Transverse colon (tissue), 4 donors: ENCODE measurements at regions not wholly inside any gene's neighbourhood (a gene's known extent, or its start where the extent isn't known, plus 50 kb on each side); places are given as distances from the start of the nearest gene placed in this dataset.

Experiments used
- DNase-seq: peaks from one replicate; pipeline ENCODE4 v3.0.0-alpha.2; 2019
- H3K27ac ChIP-seq, 4 donors: fragments of 200-600 bp; sonication (generic); 2 replicates each; pipeline ENCODE4 v1.5.1; 2016 to 2018; ENCODE audit warnings: inconsistent platforms in 4 of 4
- H3K27me3 ChIP-seq: fragments of 200-600 bp; sonication (generic); 2 replicates; pipeline ENCODE4 v1.5.1; 2017; ENCODE audit warnings: inconsistent platforms
- H3K36me3 ChIP-seq, 4 donors: fragments of 200-600 bp; sonication (generic); 2 replicates each; pipeline ENCODE4 v1.5.1; 2017 to 2019; ENCODE audit warnings: inconsistent platforms in 4 of 4
- H3K4me1 ChIP-seq, 4 donors: fragments of 200-600 bp; sonication (generic); 2 replicates each; pipeline ENCODE4 v1.5.1; 2017 to 2020; ENCODE audit warnings: inconsistent platforms in 4 of 4
- H3K4me3 ChIP-seq, 4 donors: fragments of 200-600 bp; sonication (generic); 1 replicate in 1 of 4; 2 replicates in 3 of 4; pipeline versions ENCODE4 v1.5.1 to v1.6.1; 2017 to 2019; ENCODE audit warnings: inconsistent platforms in 4 of 4
- H3K9me3 ChIP-seq, 2 donors: fragments of 200-600 bp; sonication (generic); 2 replicates each; pipeline ENCODE4 v1.5.1; 2017 to 2019; ENCODE audit warnings: inconsistent platforms in 2 of 2
- CTCF ChIP-seq, 5 experiments: fragments of 200-600 bp in 3 of 5; fragments of 450-650 bp in 2 of 5; sonication (generic) in 3 of 5; IDR thresholded peaks; 1 replicate in 2 of 5; 2 replicates in 3 of 5; pipeline ENCODE4 v1.5.1; 2016 to 2017; ENCODE audit warnings: antibody characterized with exemption in 5 of 5, inconsistent platforms in 3 of 5, mild to moderate bottlenecking in 2 of 5, moderate library complexity in 1 of 5
- EP300 ChIP-seq: sonication (generic); formaldehyde crosslinking; IDR thresholded peaks from one replicate; pipeline ENCODE4 v1.6.1; 2017; ENCODE audit warnings: antibody characterized with exemption, low read depth
- POLR2A ChIP-seq: fragments of 450-650 bp; IDR thresholded peaks from one replicate; pipeline ENCODE4 v1.6.1; 2016; ENCODE audit warnings: antibody characterized with exemption, mild to moderate bottlenecking, moderate library complexity
- POLR2AphosphoS5 ChIP-seq, 3 donors: sonication (generic); formaldehyde crosslinking; IDR thresholded peaks; one replicate each; pipeline ENCODE4 v1.6.1; 2016; ENCODE audit warnings: antibody characterized with exemption in 3 of 3
- WGBS, 2 donors: methylation state at CpG; one replicate each; pipeline ENCODE4 v1.1.5; 2018; ENCODE audit warnings: low coverage in 1 of 2; 5-methylcytosine and 5-hydroxymethylcytosine counted together
- in situ Hi-C, 4 donors: fragments of 200-750 bp; cut with MboI; loops; one replicate each; pipeline versions ENCODE4 v1.15.0 to v1.15.1; 2017; ENCODE audit warnings: low sequenced_read_pairs in 3 of 4, low pct_ligation_motif_present in 1 of 4, low pct_unique_long_range_greater_than_20kb in 1 of 4
- intact Hi-C: fragments of 100-400 bp; cut with DNase I; formaldehyde crosslinking; loops from one replicate; pipeline ENCODE4 v1.15.1; 2023; ENCODE audit warnings: low total_unique reads

GRCh38 chr1:102074874-102075273 lies 78.1 kb upstream of the OLFM3 start:
- Histone ChIP-seq H3K27ac (no peak overlapping the region), H3K27me3 (no peaks in the 10 kb centered on the region), H3K9me3 (no peaks in the 10 kb centered on the region), H3K4me3 (no peak overlapping the region), H3K4me1 (no peaks in the 10 kb centered on the region), H3K36me3 (no peaks in the 10 kb centered on the region)
- intact Hi-C loops (no loop called here), in situ Hi-C loops (no loop called here)
- DNase-seq, result no peak
- TF ChIP-seq CTCF (IDR thresholded peaks at IDR 0.05) (no peak), POLR2A (no peak), POLR2AphosphoS5 (IDR thresholded peaks at IDR 0.05) (no peak), EP300 (no peak)

- in situ Hi-C loops (no loop called here), intact Hi-C loops (no loop called here)
- DNase-seq, result no peak
- H3K9me3 ChIP-seq, result no peaks in the 10 kb centered on the region
- no peaks in the 10 kb centered on the region for H3K27me3 ChIP-seq
- no peak overlapping the region for H3K27ac ChIP-seq
- no peaks in the 10 kb centered on the region for H3K36me3 ChIP-seq
- H3K4me3 ChIP-seq, result no peak overlapping the region
- TF ChIP-seq CTCF (IDR thresholded peaks at IDR 0.05), result no peak
- no peak for TF ChIP-seq POLR2AphosphoS5 (IDR thresholded peaks at IDR 0.05)
- no peak for TF ChIP-seq EP300
- TF ChIP-seq POLR2A, result no peak
- no peaks in the 10 kb centered on the region for H3K4me1 ChIP-seq
These were observed 74.7 kb upstream of the OLFM3 start for GRCh38 chr1:102071451-102071850.

GRCh38 chr1:102050556-102050955 lies 53.8 kb upstream of the OLFM3 start:
- Histone ChIP-seq H3K4me1 (peaks cover 0 to 10% (median 2%) of the 10 kb centered on the region in 4 donors), H3K27ac (no peak overlapping the region), H3K4me3 (no peak overlapping the region), H3K27me3 (no peaks in the 10 kb centered on the region), H3K36me3 (no peaks in the 10 kb centered on the region), H3K9me3 (no peaks in the 10 kb centered on the region)
- in situ Hi-C loops, result no loop called here
- intact Hi-C loops, result no loop called here
- WGBS, 2 donors, result 13 to 45% methylated on average over 1 of the region's 1 CpG
- TF ChIP-seq CTCF (IDR thresholded peaks at IDR 0.05), result no peak
- no peak for TF ChIP-seq EP300
- no peak for DNase-seq

GRCh38 chr1:102047724-102048123 lies 51.0 kb upstream of the OLFM3 start:
- no peak for DNase-seq
- in situ Hi-C loops, result no loop called here
- no peaks in the 10 kb centered on the region for H3K27me3 ChIP-seq
- H3K27ac ChIP-seq, result no peak overlapping the region
- intact Hi-C loops, result loop anchor here (10.0 kb wide), 1 partner anchor 1917 kb away; no protein-coding TSS in a partner anchor
- no peaks in the 10 kb centered on the region for H3K9me3 ChIP-seq
- WGBS, 2 donors, result 83% methylated on average over 2 of the region's 2 CpGs; no CpG with 5 or more reads in 1 of the 2 donors
- no peaks in the 10 kb centered on the region for H3K36me3 ChIP-seq
- no peak overlapping the region for H3K4me3 ChIP-seq
- no peak for TF ChIP-seq EP300
- TF ChIP-seq CTCF (IDR thresholded peaks at IDR 0.05), result no peak
- TF ChIP-seq POLR2A, result no peak
- TF ChIP-seq POLR2AphosphoS5 (IDR thresholded peaks at IDR 0.05), result no peak
- peaks cover 0 to 10% (median 2%) of the 10 kb centered on the region in 4 donors for H3K4me1 ChIP-seq
